HFF-Myc (cell line): ENCODE measurements at regions not wholly inside any gene's neighbourhood (a gene's known extent, or its start where the extent isn't known, plus 50 kb on each side); places are given as distances from the start of the nearest gene placed in this dataset.

Experiments
- DNase-seq: peaks from one replicate; pipeline ENCODE4 v3.0.0-alpha.2; 2011; ENCODE audit warnings: low read depth; ENCODE audit errors: extremely low read depth
- H3K4me3 ChIP-seq: replicated peaks from 2 replicates; pipeline ENCODE4 v1.5.1; 2011; ENCODE audit warnings: low read depth, mild to moderate bottlenecking, control low read depth, low read length
- TF ChIP-seq, protein P1 (sequence below): IDR thresholded peaks from 2 replicates; pipeline ENCODE4 v1.5.1; 2012; ENCODE audit warnings: mild to moderate bottlenecking, low read depth, low read length, control low read depth; ENCODE audit errors: missing control alignments

DNA sequence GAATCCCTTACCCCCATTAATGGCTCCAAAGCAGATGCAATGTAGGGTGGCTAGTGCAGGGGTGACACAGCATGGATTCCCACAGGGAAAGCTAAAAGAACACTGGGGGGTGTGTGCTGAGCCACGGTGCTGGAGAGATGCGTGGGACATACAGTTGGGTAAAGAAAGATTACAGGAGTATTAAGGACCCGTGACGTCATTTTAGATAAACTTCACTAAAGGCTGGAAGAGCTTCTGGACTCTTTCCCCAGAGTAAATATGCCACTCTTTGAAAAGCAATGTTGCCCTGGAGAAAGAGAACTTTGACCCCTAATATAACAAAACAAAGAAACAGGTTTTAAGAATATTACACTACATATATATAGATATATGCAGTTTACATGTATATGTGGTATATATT is 481.5 kb upstream of the VSTM2A start:
- no peak for DNase-seq
- H3K4me3 ChIP-seq = no peak overlapping the region
- TF ChIP-seq, protein P1, sequence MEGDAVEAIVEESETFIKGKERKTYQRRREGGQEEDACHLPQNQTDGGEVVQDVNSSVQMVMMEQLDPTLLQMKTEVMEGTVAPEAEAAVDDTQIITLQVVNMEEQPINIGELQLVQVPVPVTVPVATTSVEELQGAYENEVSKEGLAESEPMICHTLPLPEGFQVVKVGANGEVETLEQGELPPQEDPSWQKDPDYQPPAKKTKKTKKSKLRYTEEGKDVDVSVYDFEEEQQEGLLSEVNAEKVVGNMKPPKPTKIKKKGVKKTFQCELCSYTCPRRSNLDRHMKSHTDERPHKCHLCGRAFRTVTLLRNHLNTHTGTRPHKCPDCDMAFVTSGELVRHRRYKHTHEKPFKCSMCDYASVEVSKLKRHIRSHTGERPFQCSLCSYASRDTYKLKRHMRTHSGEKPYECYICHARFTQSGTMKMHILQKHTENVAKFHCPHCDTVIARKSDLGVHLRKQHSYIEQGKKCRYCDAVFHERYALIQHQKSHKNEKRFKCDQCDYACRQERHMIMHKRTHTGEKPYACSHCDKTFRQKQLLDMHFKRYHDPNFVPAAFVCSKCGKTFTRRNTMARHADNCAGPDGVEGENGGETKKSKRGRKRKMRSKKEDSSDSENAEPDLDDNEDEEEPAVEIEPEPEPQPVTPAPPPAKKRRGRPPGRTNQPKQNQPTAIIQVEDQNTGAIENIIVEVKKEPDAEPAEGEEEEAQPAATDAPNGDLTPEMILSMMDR = no peak

GRCh38 chr7:54066643-54067042 is 475.5 kb upstream of the VSTM2A start:
- no peak overlapping the region for H3K4me3 ChIP-seq
- DNase-seq = no peak
- TF ChIP-seq, protein P1 = no peak

DNA sequence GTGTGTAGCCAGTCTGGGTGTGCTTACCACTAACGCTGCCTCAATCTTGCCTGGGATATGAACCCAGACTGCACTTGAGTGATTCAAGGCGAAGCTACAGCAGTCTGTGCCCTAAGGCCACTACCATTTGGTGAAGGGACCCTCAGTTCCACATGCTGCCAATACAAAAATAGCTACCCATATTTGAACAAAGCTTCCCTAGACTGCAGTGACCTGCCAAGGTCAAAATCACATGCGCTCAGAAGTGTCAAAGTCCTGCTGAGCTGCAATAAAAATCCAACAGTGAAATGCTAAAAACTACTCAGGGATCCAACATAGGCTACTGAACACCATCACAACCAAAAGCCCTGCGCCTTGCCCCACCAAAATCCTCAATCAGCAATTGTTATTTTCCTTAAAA is 472.3 kb upstream of the VSTM2A start:
- TF ChIP-seq, protein P1 = no peak
- H3K4me3 ChIP-seq = no peak overlapping the region
- no peak for DNase-seq

DNA sequence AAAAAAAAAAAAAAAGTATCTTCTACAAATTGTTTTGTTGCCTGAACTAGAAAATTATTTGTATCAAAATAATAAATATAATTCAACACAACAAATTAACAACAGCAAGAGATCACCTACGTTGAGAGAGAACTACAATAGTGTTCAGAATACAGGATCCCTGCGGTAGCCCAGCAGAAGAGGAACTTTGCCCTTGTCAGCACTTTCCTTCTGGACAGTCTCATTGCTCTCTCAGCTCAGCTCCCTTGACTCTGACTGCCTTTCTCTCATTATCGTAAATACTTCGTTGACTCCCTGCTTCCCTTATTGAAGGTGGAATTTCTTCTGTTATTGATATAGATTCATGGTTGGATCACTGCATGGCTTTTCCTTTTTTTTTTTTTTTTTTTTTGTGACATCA is 469.5 kb upstream of the VSTM2A start:
- DNase-seq = no peak
- no peak overlapping the region for H3K4me3 ChIP-seq
- TF ChIP-seq, protein P1 = no peak

- no peak for DNase-seq
Observed at GRCh38 chr7:54076616-54077015, 465.6 kb upstream of the VSTM2A start.

GRCh38 chr7:54080525-54080924 is 461.6 kb upstream of the VSTM2A start:
- H3K4me3 ChIP-seq = no peak overlapping the region
- no peak for DNase-seq
- TF ChIP-seq, protein P1 = no peak

More at GRCh38 chr7:54076616-54077015, 465.6 kb upstream of the VSTM2A start:
- TF ChIP-seq, protein P1 = no peak
- H3K4me3 ChIP-seq = no peak overlapping the region

GRCh38 chr7:54080971-54081370 is 461.2 kb upstream of the VSTM2A start:
- DNase-seq = no peak
- H3K4me3 ChIP-seq = no peak overlapping the region
- TF ChIP-seq, protein P1 = no peak
